HepG2 (cell line): ENCODE measurements at regions not wholly inside any gene's neighbourhood (a gene's known extent, or its start where the extent isn't known, plus 50 kb on each side); places are given as distances from the start of the nearest gene placed in this dataset.
A peak's percentile ranks its signal among the peaks of the same experiment; 100 is the strongest.

ENCODE experiments used
- ARID4A ChIP-seq: sonication (generic); formaldehyde crosslinking; IDR thresholded peaks from 2 replicates; pipeline ENCODE4 v1.5.0; 2020; ENCODE audit warnings: mild to moderate bottlenecking, missing genetic modification reagents, borderline replicate concordance
- DMAP1 ChIP-seq: IDR thresholded peaks from 2 replicates; pipeline ENCODE4 v1.6.1; 2016
- EZH2 ChIP-seq: conservative IDR thresholded peaks from 2 replicates; pipeline ENCODE4 v1.6.1; 2012; ENCODE audit warnings: mild to moderate bottlenecking, low read depth, low read length, moderate library complexity
- FOXA1 ChIP-seq, 2 experiments: fragments of 450-650 bp in 1 of 2; sonication (generic) in 1 of 2; formaldehyde crosslinking in 1 of 2; IDR thresholded peaks; 2 replicates each; pipeline versions ENCODE4 v1.4.0 to v1.6.1; 2016 to 2020; ENCODE audit warnings: missing genetic modification reagents in 1 of 2
- GATAD2A ChIP-seq: IDR thresholded peaks from 2 replicates; pipeline ENCODE4 v1.6.1; 2016
- ISX ChIP-seq: sonication (generic); formaldehyde crosslinking; conservative IDR thresholded peaks from 2 replicates; pipeline ENCODE4 v1.5.0; 2020; ENCODE audit warnings: missing genetic modification reagents
- PRMT3 ChIP-seq: sonication (generic); formaldehyde crosslinking; IDR thresholded peaks from 2 replicates; pipeline ENCODE4 v1.8.1; 2022; ENCODE audit warnings: low read depth, mild to moderate bottlenecking, moderate library complexity, missing genetic modification reagents, borderline replicate concordance
- SETDB1 ChIP-seq: sonication (generic); formaldehyde crosslinking; IDR thresholded peaks from 2 replicates; pipeline ENCODE4 v1.5.1; 2020; ENCODE audit warnings: missing genetic modification reagents, mild to moderate bottlenecking, borderline replicate concordance
- SOX5 ChIP-seq: IDR thresholded peaks from 2 replicates; pipeline ENCODE4 v1.6.1; 2016; ENCODE audit warnings: borderline replicate concordance
- TFE3 ChIP-seq: IDR thresholded peaks from 2 replicates; pipeline ENCODE4 v1.6.1; 2016
- ZBTB14 ChIP-seq: sonication (generic); formaldehyde crosslinking; IDR thresholded peaks from 2 replicates; pipeline ENCODE4 v1.4.0; 2020; ENCODE audit warnings: missing genetic modification reagents
- ZC3H4 ChIP-seq: sonication (generic); formaldehyde crosslinking; IDR thresholded peaks from 2 replicates; pipeline ENCODE4 v1.4.0; 2020; ENCODE audit warnings: missing genetic modification reagents, borderline replicate concordance
- ZNF367 ChIP-seq: sonication (generic); formaldehyde crosslinking; IDR thresholded peaks from 2 replicates; pipeline ENCODE4 v1.4.0; 2020; ENCODE audit warnings: missing genetic modification reagents, borderline replicate concordance
- ZNF749 ChIP-seq: sonication (generic); formaldehyde crosslinking; IDR thresholded peaks from 2 replicates; pipeline ENCODE4 v1.8.0; 2022; ENCODE audit warnings: mild to moderate bottlenecking, missing genetic modification reagents, moderate library complexity, borderline replicate concordance
- ZNF770 ChIP-seq: sonication (generic); formaldehyde crosslinking; IDR thresholded peaks from 2 replicates; pipeline ENCODE4 v1.5.0; 2020; ENCODE audit warnings: mild to moderate bottlenecking, missing genetic modification reagents
- ZNF772 ChIP-seq: sonication (generic); formaldehyde crosslinking; IDR thresholded peaks from 2 replicates; pipeline ENCODE4 v1.5.0; 2020; ENCODE audit warnings: mild to moderate bottlenecking, missing genetic modification reagents
- ZXDC ChIP-seq: sonication (generic); formaldehyde crosslinking; IDR thresholded peaks from 2 replicates; pipeline ENCODE4 v1.5.0; 2020; ENCODE audit warnings: mild to moderate bottlenecking, missing genetic modification reagents

GRCh38 chr14:53217316-53217994 is 64.3 kb upstream of the DDHD1 start (continued):
- TF ChIP-seq ZNF772 (CRISPR knock-in tag) = 0 out of 2 replicates have a peak, but pooled peaks have one; percentile 66
- TF ChIP-seq GATAD2A (CRISPR knock-in tag) = no peak
- peak; percentile 49; the same call in 1 of the 2 replicates for TF ChIP-seq ARID4A (CRISPR knock-in tag)
- TF ChIP-seq ZNF770 (CRISPR knock-in tag) = no peak
- no peak for TF ChIP-seq ZXDC (CRISPR knock-in tag)
- no peak for TF ChIP-seq SOX5 (CRISPR knock-in tag)
- no peak for TF ChIP-seq FOXA1 (IDR thresholded peaks at IDR 0.05)
- TF ChIP-seq FOXA1 (CRISPR knock-in tag; IDR thresholded peaks at IDR 0.05) = no peak
- no peak for TF ChIP-seq ZNF367 (CRISPR knock-in tag)
- no peak for TF ChIP-seq EZH2
- TF ChIP-seq ISX (CRISPR knock-in tag) = no peak
- no peak for TF ChIP-seq ZNF749
- TF ChIP-seq SETDB1 (CRISPR knock-in tag) = no peak
- no peak for TF ChIP-seq TFE3 (CRISPR knock-in tag)
- no peak for TF ChIP-seq PRMT3
- no peak for TF ChIP-seq ZC3H4 (CRISPR knock-in tag)
- no peak for TF ChIP-seq ZBTB14 (CRISPR knock-in tag)
- TF ChIP-seq DMAP1 (CRISPR knock-in tag) = no peak
